Thyroid gland (tissue), 4 donors: ENCODE measurements at regions not wholly inside any gene's neighbourhood (a gene's known extent, or its start where the extent isn't known, plus 50 kb on each side); places are given as distances from the start of the nearest gene placed in this dataset.

ENCODE experiments used
- DNase-seq, 2 donors: peaks; one replicate each; pipeline ENCODE4 v3.0.0-alpha.2; 2019
- H3K27ac ChIP-seq, 3 donors: fragments of 200-600 bp; sonication (generic); 1 replicate in 2 of 3; 2 replicates in 1 of 3; pipeline ENCODE4 v1.5.1; 2016 to 2019; ENCODE audit warnings: mild to moderate bottlenecking in 1 of 3, moderate library complexity in 1 of 3
- H3K27me3 ChIP-seq: fragments of 200-600 bp; sonication (generic); one replicate; pipeline ENCODE4 v1.5.1; 2019
- H3K36me3 ChIP-seq, 2 donors: fragments of 200-600 bp; sonication (generic); one replicate each; pipeline ENCODE4 v1.5.1; 2016 to 2019
- H3K4me1 ChIP-seq, 2 donors: fragments of 200-600 bp; sonication (generic); one replicate each; pipeline ENCODE4 v1.5.1; 2017 to 2019
- H3K4me3 ChIP-seq, 3 donors: fragments of 200-600 bp; sonication (generic); replicated peaks in 1 of 3; 1 replicate in 2 of 3; 2 replicates in 1 of 3; pipeline ENCODE4 v1.5.1; 2016; ENCODE audit warnings: mild to moderate bottlenecking in 1 of 3
- H3K9me3 ChIP-seq: fragments of 200-600 bp; sonication (generic); one replicate; pipeline ENCODE4 v1.5.1; 2017
- POLR2A ChIP-seq, 2 donors: fragments of 450-650 bp; IDR thresholded peaks; one replicate each; pipeline ENCODE4 v1.6.1; 2017; ENCODE audit warnings: antibody characterized with exemption in 2 of 2, mild to moderate bottlenecking in 2 of 2, moderate library complexity in 1 of 2
- WGBS, 2 donors: methylation state at CpG; one replicate each; pipeline ENCODE4 v1.1.5; 2017; 5-methylcytosine and 5-hydroxymethylcytosine counted together
- intact Hi-C: fragments of 100-400 bp; cut with DNase I; formaldehyde crosslinking; loops from one replicate; pipeline ENCODE4 v1.15.1; 2023
- TF ChIP-seq, protein P1 (sequence below), 6 experiments: fragments of 200-600 bp in 3 of 6; fragments of 450-650 bp in 3 of 6; sonication (generic) in 3 of 6; IDR thresholded peaks; one replicate each; pipeline ENCODE4 v1.5.1; 2016 to 2019; ENCODE audit warnings: antibody characterized with exemption in 6 of 6, mild to moderate bottlenecking in 2 of 6, inconsistent platforms in 1 of 6, moderate library complexity in 1 of 6

DNA sequence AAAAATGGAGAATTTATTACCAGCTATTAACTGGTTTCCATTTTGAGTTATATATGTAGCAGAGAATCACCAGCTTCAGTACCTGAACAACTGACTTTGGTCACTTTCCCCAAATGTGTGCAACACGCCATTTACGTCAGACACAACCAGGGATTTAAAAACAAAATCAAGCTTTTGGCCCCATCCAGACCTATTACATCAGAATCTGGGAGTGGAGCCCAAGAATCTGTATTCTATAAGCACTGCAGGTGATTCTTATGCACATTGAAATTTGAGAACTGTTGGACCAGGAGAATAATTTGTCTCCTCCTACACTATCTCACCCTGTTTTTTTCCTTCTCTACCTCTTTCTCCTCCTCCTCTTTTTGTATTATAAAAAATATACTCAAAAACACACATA is 295.9 kb downstream of the PRELID2 start:
- intact Hi-C loops, result no loop called here
- TF ChIP-seq POLR2A (IDR thresholded peaks at IDR 0.05), result no peak
- TF ChIP-seq, protein P1, sequence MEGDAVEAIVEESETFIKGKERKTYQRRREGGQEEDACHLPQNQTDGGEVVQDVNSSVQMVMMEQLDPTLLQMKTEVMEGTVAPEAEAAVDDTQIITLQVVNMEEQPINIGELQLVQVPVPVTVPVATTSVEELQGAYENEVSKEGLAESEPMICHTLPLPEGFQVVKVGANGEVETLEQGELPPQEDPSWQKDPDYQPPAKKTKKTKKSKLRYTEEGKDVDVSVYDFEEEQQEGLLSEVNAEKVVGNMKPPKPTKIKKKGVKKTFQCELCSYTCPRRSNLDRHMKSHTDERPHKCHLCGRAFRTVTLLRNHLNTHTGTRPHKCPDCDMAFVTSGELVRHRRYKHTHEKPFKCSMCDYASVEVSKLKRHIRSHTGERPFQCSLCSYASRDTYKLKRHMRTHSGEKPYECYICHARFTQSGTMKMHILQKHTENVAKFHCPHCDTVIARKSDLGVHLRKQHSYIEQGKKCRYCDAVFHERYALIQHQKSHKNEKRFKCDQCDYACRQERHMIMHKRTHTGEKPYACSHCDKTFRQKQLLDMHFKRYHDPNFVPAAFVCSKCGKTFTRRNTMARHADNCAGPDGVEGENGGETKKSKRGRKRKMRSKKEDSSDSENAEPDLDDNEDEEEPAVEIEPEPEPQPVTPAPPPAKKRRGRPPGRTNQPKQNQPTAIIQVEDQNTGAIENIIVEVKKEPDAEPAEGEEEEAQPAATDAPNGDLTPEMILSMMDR (IDR thresholded peaks at IDR 0.05), result no peak
- Histone ChIP-seq H3K36me3 (no peaks in the 10 kb centered on the region), H3K4me3 (no peak overlapping the region), H3K4me1 (no peaks in the 10 kb centered on the region), H3K27ac (no peak overlapping the region), H3K9me3 (no peaks in the 10 kb centered on the region), H3K27me3 (no peaks in the 10 kb centered on the region)
- WGBS, 2 donors, result 90 to 91% methylated on average over 2 of the region's 2 CpGs
- DNase-seq, result no peak

DNA sequence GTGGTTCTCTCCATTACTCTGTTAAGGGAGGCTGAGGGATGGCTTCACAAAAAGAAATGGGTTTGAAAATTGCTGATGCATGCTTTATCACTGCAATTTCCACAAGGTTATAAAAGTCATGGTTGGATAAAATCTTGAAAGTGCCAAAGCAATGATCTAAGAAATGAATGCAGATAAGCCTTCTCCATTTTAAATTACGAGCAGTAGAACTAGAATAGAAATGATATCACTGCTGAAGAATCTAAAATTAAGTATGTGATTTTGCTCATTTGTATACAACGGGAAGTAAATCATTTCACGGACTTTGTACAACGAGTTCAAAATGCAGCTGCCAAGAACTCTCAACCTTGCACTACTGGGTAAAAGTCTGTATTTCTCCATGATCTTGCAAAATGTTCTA is 299.0 kb downstream of the PRELID2 start:
- H3K27ac ChIP-seq, result no peak overlapping the region
- H3K27me3 ChIP-seq, result no peaks in the 10 kb centered on the region
- no peaks in the 10 kb centered on the region for H3K9me3 ChIP-seq
- 59 to 76% methylated on average over 4 of the region's 4 CpGs for WGBS, 2 donors
- intact Hi-C loops, result no loop called here
- no peaks in the 10 kb centered on the region for H3K36me3 ChIP-seq
- peaks cover 0 to 5% of the 10 kb centered on the region in 2 donors for H3K4me1 ChIP-seq
- TF ChIP-seq, protein P1 (IDR thresholded peaks at IDR 0.05), result no peak
- no peak for TF ChIP-seq POLR2A (IDR thresholded peaks at IDR 0.05)
- H3K4me3 ChIP-seq, result no peak overlapping the region
- no peak for DNase-seq

DNA sequence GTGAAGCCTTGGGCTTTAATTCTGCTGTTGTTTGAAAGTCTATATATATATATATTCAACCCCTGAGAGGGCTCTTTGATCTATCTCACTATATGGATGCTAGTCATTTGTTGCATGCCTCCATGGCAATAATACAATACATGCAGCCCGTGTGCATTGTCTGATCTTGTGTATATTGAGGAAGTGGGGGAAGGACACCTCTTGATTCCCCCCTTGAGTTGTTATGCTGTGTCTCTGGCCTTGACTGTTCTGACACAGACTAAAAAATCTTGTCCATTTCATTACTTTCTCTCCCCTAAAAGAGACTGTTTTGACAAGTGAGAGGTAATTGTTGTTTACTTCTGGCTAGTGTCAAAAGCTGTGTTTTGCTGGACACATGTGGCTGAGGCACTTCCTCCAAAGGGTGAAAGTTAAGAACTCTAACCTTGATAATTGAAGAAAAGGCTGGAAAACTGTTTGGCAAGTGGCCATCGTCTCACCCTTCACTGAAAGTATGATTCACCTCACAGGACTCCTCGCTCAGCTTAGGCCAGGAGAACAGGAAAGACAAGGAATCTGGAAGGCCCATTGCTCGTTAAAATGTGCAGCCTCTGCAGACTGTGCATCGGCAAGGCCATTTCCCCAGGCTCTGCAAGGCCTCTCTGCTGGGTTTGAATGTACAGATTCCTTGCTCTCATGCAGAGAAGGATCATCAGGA is 304.0 kb downstream of the PRELID2 start:
- intact Hi-C loops, result no loop called here
- Histone ChIP-seq H3K27ac (no peak overlapping the region), H3K9me3 (no peaks in the 10 kb centered on the region), H3K4me3 (no peak overlapping the region), H3K4me1 (peaks cover 0 to 6% of the 10 kb centered on the region in 2 donors), H3K36me3 (no peaks in the 10 kb centered on the region), H3K27me3 (no peaks in the 10 kb centered on the region)
- peak; percentile 41 to 68 for DNase-seq
- WGBS, 2 donors, result 16 to 35% methylated on average over 5 of the region's 5 CpGs
- TF ChIP-seq, protein P1 (IDR thresholded peaks at IDR 0.05), result no peak
- TF ChIP-seq POLR2A (IDR thresholded peaks at IDR 0.05), result no peak

DNA sequence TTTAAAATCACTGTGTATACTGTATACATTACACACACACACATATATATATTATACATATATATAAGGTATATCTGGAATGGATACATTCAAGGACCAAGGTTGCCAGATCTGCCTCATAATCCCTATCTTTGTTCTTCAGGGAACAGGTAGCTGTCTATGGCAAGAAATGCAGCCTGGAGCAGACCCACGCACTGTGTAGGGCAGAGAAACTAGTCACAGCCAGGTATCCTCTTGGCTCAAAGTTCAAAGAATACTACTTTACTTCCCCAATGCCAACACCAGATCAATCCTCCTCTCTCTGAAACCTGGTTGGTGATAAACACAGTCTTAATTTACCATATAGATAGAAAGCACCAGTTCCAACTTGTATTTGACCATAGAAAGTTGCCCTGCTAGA is 313.6 kb downstream of the PRELID2 start:
- intact Hi-C loops, result no loop called here
- DNase-seq, result no peak
- no peaks in the 10 kb centered on the region for H3K27me3 ChIP-seq
- H3K4me3 ChIP-seq, result no peak overlapping the region
- no peaks in the 10 kb centered on the region for H3K36me3 ChIP-seq
- 80 to 92% methylated on average over 1 of the region's 1 CpG for WGBS, 2 donors
- TF ChIP-seq, protein P1 (IDR thresholded peaks at IDR 0.05), result no peak
- no peak for TF ChIP-seq POLR2A (IDR thresholded peaks at IDR 0.05)
- H3K27ac ChIP-seq, result no peak overlapping the region
- no peaks in the 10 kb centered on the region for H3K4me1 ChIP-seq
- H3K9me3 ChIP-seq, result no peaks in the 10 kb centered on the region

DNA sequence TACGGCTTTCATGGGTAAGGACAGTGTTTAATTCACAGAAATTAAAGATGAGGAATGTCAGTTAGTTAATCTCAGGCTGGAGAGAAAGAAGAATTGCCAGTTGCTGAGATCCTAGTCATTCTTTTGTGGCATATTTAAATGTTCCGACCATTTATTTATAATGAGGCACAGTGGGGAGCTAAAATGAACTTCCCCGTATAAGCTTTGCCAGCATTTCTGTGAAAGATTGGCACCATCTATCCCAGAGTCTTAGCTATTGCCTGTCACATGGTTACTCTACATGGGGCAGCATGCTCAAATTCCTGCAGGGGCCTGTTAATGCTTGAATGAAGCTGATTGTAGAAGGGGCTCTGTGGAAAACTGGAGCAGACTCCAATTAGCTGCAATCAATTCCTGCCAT is 314.1 kb downstream of the PRELID2 start:
- WGBS, 2 donors, result 67 to 78% methylated on average over 3 of the region's 3 CpGs
- Histone ChIP-seq H3K9me3 (no peaks in the 10 kb centered on the region), H3K4me3 (no peak overlapping the region), H3K36me3 (no peaks in the 10 kb centered on the region), H3K27me3 (no peaks in the 10 kb centered on the region), H3K4me1 (no peaks in the 10 kb centered on the region), H3K27ac (no peak overlapping the region)
- TF ChIP-seq, protein P1 (IDR thresholded peaks at IDR 0.05), result no peak
- TF ChIP-seq POLR2A (IDR thresholded peaks at IDR 0.05), result no peak
- intact Hi-C loops, result no loop called here
- DNase-seq, result no peak
